ENCODE measurements at regions not wholly inside any gene's neighbourhood (a gene's known extent, or its start where the extent isn't known, plus 50 kb on each side); places are given as distances from the start of the nearest gene placed in this dataset.

DNA sequence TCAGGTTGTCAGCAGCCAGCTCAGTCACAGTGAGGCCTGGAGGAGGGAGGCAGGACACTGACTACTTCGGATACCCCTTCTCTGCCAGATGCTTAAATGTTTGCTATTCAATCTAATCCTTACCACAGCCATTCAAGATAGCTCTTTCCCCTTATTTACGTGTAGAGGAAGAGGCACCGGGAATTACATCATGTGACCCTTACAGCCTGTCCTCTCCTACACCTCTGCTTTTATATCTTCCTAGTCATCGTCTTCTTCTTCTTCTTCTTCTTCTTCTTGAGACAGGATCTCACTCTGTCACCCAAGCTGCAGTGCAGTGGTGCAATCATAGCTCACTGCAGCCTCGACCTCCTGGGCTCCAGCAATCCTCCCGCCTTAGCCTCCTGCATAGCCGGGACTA lies 148.1 kb upstream of the NEDD9 start:
- ChIA-PET CTCF (interaction anchor here (0.5 kb wide), 1 partner anchor 370 kb away, joined by 3 read pairs; no protein-coding TSS in a partner anchor), POLR2A (no interaction called here)
- H3K27me3 Mint-ChIP-seq (ENCODE audit: insufficient read depth, unreplicated experiment): no peaks in the 10 kb centered on the region
- intact Hi-C loops (cut with micrococcal nuclease): no loop called here
- no peaks in the 10 kb centered on the region for H3K36me3 Mint-ChIP-seq (ENCODE audit: insufficient read depth, unreplicated experiment)
- no peak for DNase-seq (ENCODE audit: unreplicated experiment)
- H3K9me3 Mint-ChIP-seq (ENCODE audit: unreplicated experiment): no peaks in the 10 kb centered on the region
- TF ChIP-seq, protein P1, sequence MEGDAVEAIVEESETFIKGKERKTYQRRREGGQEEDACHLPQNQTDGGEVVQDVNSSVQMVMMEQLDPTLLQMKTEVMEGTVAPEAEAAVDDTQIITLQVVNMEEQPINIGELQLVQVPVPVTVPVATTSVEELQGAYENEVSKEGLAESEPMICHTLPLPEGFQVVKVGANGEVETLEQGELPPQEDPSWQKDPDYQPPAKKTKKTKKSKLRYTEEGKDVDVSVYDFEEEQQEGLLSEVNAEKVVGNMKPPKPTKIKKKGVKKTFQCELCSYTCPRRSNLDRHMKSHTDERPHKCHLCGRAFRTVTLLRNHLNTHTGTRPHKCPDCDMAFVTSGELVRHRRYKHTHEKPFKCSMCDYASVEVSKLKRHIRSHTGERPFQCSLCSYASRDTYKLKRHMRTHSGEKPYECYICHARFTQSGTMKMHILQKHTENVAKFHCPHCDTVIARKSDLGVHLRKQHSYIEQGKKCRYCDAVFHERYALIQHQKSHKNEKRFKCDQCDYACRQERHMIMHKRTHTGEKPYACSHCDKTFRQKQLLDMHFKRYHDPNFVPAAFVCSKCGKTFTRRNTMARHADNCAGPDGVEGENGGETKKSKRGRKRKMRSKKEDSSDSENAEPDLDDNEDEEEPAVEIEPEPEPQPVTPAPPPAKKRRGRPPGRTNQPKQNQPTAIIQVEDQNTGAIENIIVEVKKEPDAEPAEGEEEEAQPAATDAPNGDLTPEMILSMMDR (IDR thresholded peaks at IDR 0.05; ENCODE audit: unreplicated experiment): no peak
- no peaks in the 10 kb centered on the region for H3K4me1 Mint-ChIP-seq (ENCODE audit: insufficient read depth, unreplicated experiment)
- no peak overlapping the region for H3K27ac Mint-ChIP-seq (ENCODE audit: low read depth, unreplicated experiment)
- BruUV-seq (replicated peaks): no TSS peak
- no peak overlapping the region for H3K4me3 Mint-ChIP-seq (ENCODE audit: unreplicated experiment)

DNA sequence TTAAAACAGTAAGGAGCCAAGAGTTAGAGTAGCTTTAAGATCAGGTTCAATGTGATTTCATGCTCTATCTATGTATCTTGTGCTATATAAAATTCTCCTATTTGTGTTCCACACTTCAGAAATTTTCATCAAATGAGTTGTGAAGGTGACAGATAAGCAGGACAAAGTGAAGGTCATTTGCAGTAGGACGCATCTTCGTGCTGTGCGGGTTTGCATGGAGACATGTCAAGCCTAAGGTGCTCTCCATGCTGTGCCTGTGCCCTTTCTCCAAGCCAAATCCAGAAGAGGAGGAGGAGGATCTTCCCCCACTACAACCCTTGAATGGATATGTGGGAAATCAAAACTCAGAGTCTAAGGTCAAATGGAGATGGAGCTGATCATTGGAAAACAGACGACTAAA lies 147.3 kb upstream of the NEDD9 start:
- Mint-ChIP-seq H3K27ac (ENCODE audit: low read depth, unreplicated experiment) (no peak overlapping the region), H3K27me3 (ENCODE audit: insufficient read depth, unreplicated experiment) (no peaks in the 10 kb centered on the region), H3K4me3 (ENCODE audit: unreplicated experiment) (no peak overlapping the region), H3K4me1 (ENCODE audit: insufficient read depth, unreplicated experiment) (no peaks in the 10 kb centered on the region), H3K9me3 (ENCODE audit: unreplicated experiment) (no peaks in the 10 kb centered on the region), H3K36me3 (ENCODE audit: insufficient read depth, unreplicated experiment) (no peaks in the 10 kb centered on the region)
- TF ChIP-seq, protein P1 (IDR thresholded peaks at IDR 0.05; ENCODE audit: unreplicated experiment): no peak
- POLR2A ChIA-PET: no interaction called here
- intact Hi-C loops (cut with micrococcal nuclease): no loop called here
- no TSS peak for BruUV-seq (replicated peaks)
- CTCF ChIA-PET: interaction anchor here (1.0 kb wide), 1 partner anchor 117 kb away, joined by 4 read pairs; no protein-coding TSS in a partner anchor
- DNase-seq (ENCODE audit: unreplicated experiment): no peak

DNA sequence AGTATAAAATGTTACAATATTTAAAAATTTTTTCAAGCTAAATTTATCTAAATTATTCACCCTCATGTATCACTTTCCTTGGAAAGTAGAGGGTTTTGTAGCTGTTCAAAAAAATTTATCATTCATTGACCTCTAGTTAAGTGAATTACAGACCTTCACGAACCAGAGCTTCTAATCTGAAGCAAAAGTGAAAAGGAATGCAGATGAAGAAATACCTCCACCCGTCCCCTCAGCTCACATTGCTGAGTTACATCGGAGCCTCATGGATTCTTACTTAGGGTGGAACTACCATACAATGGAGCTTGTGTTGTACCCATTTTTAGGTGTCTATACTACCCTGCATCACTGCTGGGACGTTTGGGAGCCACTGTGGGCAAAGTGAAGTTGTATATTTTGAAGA lies 146.2 kb upstream of the NEDD9 start:
- CTCF ChIA-PET: interaction anchor here (1.0 to 1.3 kb wide), 2 partner anchors 16 to 20 kb away, joined by 3 to 4 read pairs; no protein-coding TSS in a partner anchor
- POLR2A ChIA-PET: no interaction called here
- Mint-ChIP-seq H3K27me3 (ENCODE audit: insufficient read depth, unreplicated experiment) (no peaks in the 10 kb centered on the region), H3K9me3 (ENCODE audit: unreplicated experiment) (no peaks in the 10 kb centered on the region), H3K36me3 (ENCODE audit: insufficient read depth, unreplicated experiment) (no peaks in the 10 kb centered on the region), H3K4me1 (ENCODE audit: insufficient read depth, unreplicated experiment) (no peaks in the 10 kb centered on the region), H3K27ac (ENCODE audit: low read depth, unreplicated experiment) (no peak overlapping the region), H3K4me3 (ENCODE audit: unreplicated experiment) (no peak overlapping the region)
- BruUV-seq (replicated peaks): no TSS peak
- TF ChIP-seq, protein P1 (IDR thresholded peaks at IDR 0.05; ENCODE audit: unreplicated experiment): no peak
- no peak for DNase-seq (ENCODE audit: unreplicated experiment)
- intact Hi-C loops (cut with micrococcal nuclease): no loop called here

DNA sequence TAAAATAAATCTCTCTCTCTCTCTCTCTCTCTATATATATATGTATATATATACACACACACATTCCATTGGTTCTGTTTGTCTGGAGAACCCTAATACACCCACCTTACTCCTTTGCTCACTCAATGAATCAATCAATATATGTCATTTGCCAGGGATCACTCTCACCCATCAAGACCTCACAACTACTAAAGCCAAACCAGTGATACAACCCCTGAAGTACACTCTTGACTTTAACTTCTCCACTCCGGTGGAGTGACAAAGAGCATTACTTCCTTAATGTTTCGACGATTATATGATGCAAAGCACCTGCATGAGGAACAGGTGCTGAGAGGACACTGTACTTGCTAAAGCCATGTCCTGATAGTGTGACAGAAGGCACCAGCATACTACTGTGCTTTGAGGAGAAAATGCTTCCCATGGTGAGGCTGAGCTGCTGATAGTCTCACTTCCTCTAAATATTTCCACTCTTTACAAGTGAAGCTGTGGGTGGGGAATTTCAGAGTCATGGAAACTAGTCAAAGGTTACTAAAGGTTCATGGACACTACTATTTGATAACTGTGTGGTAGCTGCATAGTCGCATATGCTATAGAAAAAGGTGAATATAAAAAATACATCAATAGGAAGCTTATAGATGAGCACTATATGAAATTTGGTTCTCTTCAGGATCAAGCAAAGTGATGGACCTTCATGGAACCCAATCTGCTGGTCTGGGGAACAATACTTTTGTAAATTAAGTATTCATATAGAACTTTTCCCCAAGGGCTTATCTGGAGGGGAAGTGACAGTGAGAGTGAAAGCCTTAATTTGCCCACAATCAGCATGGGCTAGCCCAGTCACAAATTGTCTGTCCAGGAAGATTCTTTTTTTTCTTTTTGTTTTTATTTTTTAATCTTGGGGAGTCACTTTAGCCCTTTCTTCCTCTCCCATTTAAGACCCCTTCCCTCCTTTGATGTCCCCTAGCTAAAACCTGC lies 141.9 kb upstream of the NEDD9 start:
- CTCF ChIA-PET: interaction anchor here (0.9 kb wide), 1 partner anchor 9 kb away, joined by 3 read pairs; no protein-coding TSS in a partner anchor
- intact Hi-C loops (cut with micrococcal nuclease): no loop called here

More for the DNA sequence above, 141.9 kb upstream of the NEDD9 start:
- H3K9me3 Mint-ChIP-seq (ENCODE audit: unreplicated experiment): no peaks in the 10 kb centered on the region
- no peaks in the 10 kb centered on the region for H3K4me1 Mint-ChIP-seq (ENCODE audit: insufficient read depth, unreplicated experiment)
- no peak for DNase-seq (ENCODE audit: unreplicated experiment)
- BruUV-seq (replicated peaks): no TSS peak
- H3K27me3 Mint-ChIP-seq (ENCODE audit: insufficient read depth, unreplicated experiment): no peaks in the 10 kb centered on the region
- H3K36me3 Mint-ChIP-seq (ENCODE audit: insufficient read depth, unreplicated experiment): no peaks in the 10 kb centered on the region
- TF ChIP-seq, protein P1 (IDR thresholded peaks at IDR 0.05; ENCODE audit: unreplicated experiment): no peak
- POLR2A ChIA-PET: interaction anchor here (0.7 kb wide), 1 partner anchor 142 kb away, joined by 3 read pairs; the partner anchor contains the start of gene NEDD9
- no peak overlapping the region for H3K4me3 Mint-ChIP-seq (ENCODE audit: unreplicated experiment)
- no peak overlapping the region for H3K27ac Mint-ChIP-seq (ENCODE audit: low read depth, unreplicated experiment)
